Liver (tissue), 8 donors: ENCODE measurements at regions not wholly inside any gene's neighbourhood (a gene's known extent, or its start where the extent isn't known, plus 50 kb on each side); places are given as distances from the start of the nearest gene placed in this dataset.

ENCODE experiments used
- DNase-seq: peaks from one replicate; pipeline ENCODE4 v3.0.0-alpha.2; 2017; ENCODE audit warnings: low spot score
- H3K27ac ChIP-seq, 2 donors: one replicate each; pipeline ENCODE4 v1.7.0; 2013; ENCODE audit warnings: inconsistent platforms in 2 of 2, low read length in 2 of 2, control low read depth in 1 of 2, low read depth in 1 of 2, mild to moderate bottlenecking in 1 of 2
- H3K27me3 ChIP-seq, 4 donors: one replicate each; pipeline versions ENCODE4 v1.6.1 to v1.7.0; 2013; ENCODE audit warnings: low read length in 3 of 4, inconsistent platforms in 1 of 4, mild to moderate bottlenecking in 1 of 4, moderate library complexity in 1 of 4; ENCODE audit not compliant: control insufficient read depth in 4 of 4, insufficient read depth in 4 of 4
- H3K36me3 ChIP-seq, 4 donors: one replicate each; pipeline versions ENCODE4 v1.6.1 to v1.7.0; 2013; ENCODE audit warnings: low read length in 3 of 4, mild to moderate bottlenecking in 3 of 4, low read depth in 1 of 4, moderate library complexity in 1 of 4; ENCODE audit not compliant: control insufficient read depth in 4 of 4, insufficient read depth in 3 of 4
- H3K4me1 ChIP-seq, 4 donors: one replicate each; pipeline versions ENCODE4 v1.6.1 to v1.7.0; 2013; ENCODE audit warnings: low read length in 3 of 4, mild to moderate bottlenecking in 3 of 4, moderate library complexity in 1 of 4; ENCODE audit not compliant: control insufficient read depth in 4 of 4, insufficient read depth in 4 of 4
- H3K4me3 ChIP-seq, 3 donors: one replicate each; pipeline versions ENCODE4 v1.6.1 to v1.7.0; 2013; ENCODE audit warnings: low read length in 3 of 3, control low read depth in 1 of 3, low read depth in 1 of 3, mild to moderate bottlenecking in 1 of 3
- H3K9ac ChIP-seq, 2 donors: one replicate each; pipeline ENCODE4 v1.7.0; 2013; ENCODE audit warnings: low read length in 2 of 2, mild to moderate bottlenecking in 2 of 2, moderate library complexity in 2 of 2, control low read depth in 1 of 2, low read depth in 1 of 2
- H3K9me3 ChIP-seq, 4 donors: one replicate each; pipeline versions ENCODE4 v1.6.1 to v1.7.0; 2013; ENCODE audit warnings: low read length in 3 of 4; ENCODE audit not compliant: control insufficient read depth in 4 of 4
- ATF3 ChIP-seq: IDR thresholded peaks from 2 replicates; pipeline ENCODE4 v1.6.1; 2016; ENCODE audit warnings: antibody characterized with exemption
- CTCF ChIP-seq: fragments of 150-350 bp; IDR thresholded peaks from 2 replicates; pipeline ENCODE4 v1.5.1; 2017; ENCODE audit warnings: improper control_type of control experiment, low read depth, low read length; ENCODE audit not compliant: missing input control
- EGR1 ChIP-seq, 2 donors: IDR thresholded peaks; 2 replicates each; pipeline ENCODE4 v1.6.1; 2016 to 2018; ENCODE audit warnings: antibody characterized with exemption in 2 of 2, low read depth in 2 of 2
- FOXA1 ChIP-seq: IDR thresholded peaks from 2 replicates; pipeline ENCODE4 v1.6.1; 2016; ENCODE audit warnings: antibody characterized with exemption
- GABPA ChIP-seq, 2 donors: IDR thresholded peaks in 1 of 2; conservative IDR thresholded peaks in 1 of 2; 2 replicates each; pipeline ENCODE4 v1.6.1; 2016; ENCODE audit warnings: antibody characterized with exemption in 2 of 2, mild to moderate bottlenecking in 1 of 2, moderate library complexity in 1 of 2
- HNF4A ChIP-seq, 2 donors: conservative IDR thresholded peaks; 2 replicates each; pipeline ENCODE4 v1.6.1; 2016; ENCODE audit warnings: antibody characterized with exemption in 2 of 2, mild to moderate bottlenecking in 2 of 2
- HNF4G ChIP-seq: IDR thresholded peaks from 2 replicates; pipeline ENCODE4 v1.6.1; 2016; ENCODE audit warnings: antibody characterized with exemption
- JUND ChIP-seq, 2 donors: IDR thresholded peaks; 2 replicates each; pipeline ENCODE4 v1.6.1; 2016; ENCODE audit warnings: antibody characterized with exemption in 2 of 2
- MAX ChIP-seq: IDR thresholded peaks from 2 replicates; pipeline ENCODE4 v1.6.1; 2016; ENCODE audit warnings: antibody characterized with exemption
- NR2F2 ChIP-seq: IDR thresholded peaks from 2 replicates; pipeline ENCODE4 v1.6.1; 2016; ENCODE audit warnings: antibody characterized with exemption
- RAD21 ChIP-seq, 2 donors: IDR thresholded peaks; 2 replicates each; pipeline ENCODE4 v1.6.1; 2016; ENCODE audit warnings: antibody characterized with exemption in 2 of 2, mild to moderate bottlenecking in 2 of 2
- REST ChIP-seq: IDR thresholded peaks from 2 replicates; pipeline ENCODE4 v1.6.1; 2016; ENCODE audit warnings: antibody characterized with exemption, mild to moderate bottlenecking
- RXRA ChIP-seq, 2 donors: IDR thresholded peaks; 2 replicates each; pipeline ENCODE4 v1.6.1; 2017 to 2018; ENCODE audit warnings: antibody characterized with exemption in 2 of 2, mild to moderate bottlenecking in 1 of 2
- SP1 ChIP-seq: IDR thresholded peaks from 2 replicates; pipeline ENCODE4 v1.6.1; 2018; ENCODE audit warnings: antibody characterized with exemption, mild to moderate bottlenecking
- TAF1 ChIP-seq: conservative IDR thresholded peaks from 2 replicates; pipeline ENCODE4 v1.6.1; 2016; ENCODE audit warnings: antibody characterized with exemption, mild to moderate bottlenecking
- YY1 ChIP-seq: IDR thresholded peaks from 2 replicates; pipeline ENCODE4 v1.6.1; 2016; ENCODE audit warnings: antibody characterized with exemption, mild to moderate bottlenecking
- WGBS: extraction: QIAGEN DNeasy Blood & Tissue Kit; methylation state at CpG from one replicate; pipeline ENCODE4 v1.1.7; 2013; 5-methylcytosine and 5-hydroxymethylcytosine counted together
- donor health status: healthy.
- donor health status: healthy.
- donor health status: healthy.
- donor health status: healthy.
- donor health status: healthy.

- H3K27me3 ChIP-seq = no peaks in the 10 kb centered on the region
- DNase-seq = no peak
- peaks cover 0 to 3% (median 1%) of the 10 kb centered on the region in 4 donors for H3K4me1 ChIP-seq
- H3K9me3 ChIP-seq = no peaks in the 10 kb centered on the region
- H3K27ac ChIP-seq = no peak overlapping the region
- no peak overlapping the region for H3K9ac ChIP-seq
- H3K36me3 ChIP-seq = no peaks in the 10 kb centered on the region
- WGBS = 88% methylated on average over 3 of the region's 3 CpGs
- no peak overlapping the region for H3K4me3 ChIP-seq
- TF ChIP-seq NR2F2 = no peak
- no peak for TF ChIP-seq MAX
These were observed 171.3 kb upstream of the PLXNC1 start for GRCh38 chr12:93977081-93977480.

GRCh38 chr12:93978553-93978952 is 169.8 kb upstream of the PLXNC1 start:
- Histone ChIP-seq H3K27ac (no peak overlapping the region), H3K4me1 (peaks cover 0 to 3% (median 1%) of the 10 kb centered on the region in 4 donors), H3K27me3 (no peaks in the 10 kb centered on the region), H3K9me3 (no peaks in the 10 kb centered on the region), H3K4me3 (no peak overlapping the region), H3K36me3 (no peaks in the 10 kb centered on the region), H3K9ac (no peak overlapping the region)
- 94% methylated on average over 1 of the region's 1 CpG for WGBS
- no peak for DNase-seq
- no peak for TF ChIP-seq HNF4A (conservative IDR thresholded peaks at IDR 0.05)
- TF ChIP-seq CTCF = no peak
- no peak for TF ChIP-seq MAX
- TF ChIP-seq NR2F2 = no peak
- TF ChIP-seq SP1 = no peak
- no peak for TF ChIP-seq EGR1 (IDR thresholded peaks at IDR 0.05; ENCODE audit: low read depth in 2 of 2)
- TF ChIP-seq JUND (IDR thresholded peaks at IDR 0.05) = no peak
- no peak for TF ChIP-seq RAD21 (IDR thresholded peaks at IDR 0.05)
- no peak for TF ChIP-seq REST
- TF ChIP-seq GABPA (IDR thresholded peaks at IDR 0.05 in 1 of 2, conservative IDR thresholded peaks at IDR 0.05 in 1 of 2) = no peak
- TF ChIP-seq ATF3 = no peak
- no peak for TF ChIP-seq TAF1
- no peak for TF ChIP-seq RXRA (IDR thresholded peaks at IDR 0.05)
- TF ChIP-seq HNF4G = no peak
- TF ChIP-seq FOXA1 = no peak
- no peak for TF ChIP-seq YY1
